HG03135 (cell line): ENCODE measurements at regions not wholly inside any gene's neighbourhood (a gene's known extent, or its start where the extent isn't known, plus 50 kb on each side); places are given as distances from the start of the nearest gene placed in this dataset.
A peak's percentile ranks its signal among the peaks of the same experiment; 100 is the strongest.

ENCODE experiments used
- ATAC-seq: cut with Tn5 transposase; IDR thresholded peaks from one replicate; pipeline ENCODE4 v1.9.1; 2021; ENCODE audit warnings: mild to moderate bottlenecking, moderate library complexity; ENCODE audit not compliant: unreplicated experiment

DNA sequence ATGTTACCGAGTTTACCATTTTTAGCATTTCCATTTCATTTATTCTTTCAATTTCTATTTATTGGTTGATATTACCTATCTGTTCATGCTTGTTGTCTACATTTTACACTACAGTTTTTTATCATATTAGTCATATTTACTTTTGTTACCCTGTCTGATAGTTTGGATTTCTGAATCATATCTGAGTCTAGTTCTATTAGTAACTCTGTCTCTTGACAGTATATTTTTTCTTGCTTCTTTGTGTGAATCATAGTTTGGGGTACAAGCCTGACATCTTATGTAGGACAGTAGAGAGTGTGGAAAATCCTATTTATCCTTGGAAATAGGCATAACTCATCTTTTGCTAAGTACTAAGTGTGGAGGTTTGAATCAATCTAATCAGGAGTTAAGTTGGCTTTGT lies 263.9 kb upstream of the SESN3 start:
- ATAC-seq = no peak

DNA sequence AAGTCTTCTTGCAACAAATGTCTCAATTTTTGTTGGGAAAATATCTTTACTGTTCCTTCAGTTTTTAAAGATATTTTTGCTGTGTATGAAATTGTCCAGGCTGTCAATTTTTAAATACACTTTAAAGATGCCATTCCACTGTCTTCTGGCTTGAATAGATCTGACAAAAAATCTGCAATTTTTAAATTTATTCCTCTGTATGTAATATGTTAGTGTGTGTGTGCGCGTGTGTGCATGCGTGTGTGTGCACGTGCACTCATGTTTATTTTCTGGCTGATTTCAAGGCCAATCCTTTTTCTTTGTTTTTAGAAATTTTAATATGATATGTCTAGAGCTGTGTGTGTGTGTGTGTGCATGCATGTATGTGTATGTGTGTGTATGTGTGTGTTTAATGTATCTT lies 263.2 kb upstream of the SESN3 start:
- no peak for ATAC-seq

DNA sequence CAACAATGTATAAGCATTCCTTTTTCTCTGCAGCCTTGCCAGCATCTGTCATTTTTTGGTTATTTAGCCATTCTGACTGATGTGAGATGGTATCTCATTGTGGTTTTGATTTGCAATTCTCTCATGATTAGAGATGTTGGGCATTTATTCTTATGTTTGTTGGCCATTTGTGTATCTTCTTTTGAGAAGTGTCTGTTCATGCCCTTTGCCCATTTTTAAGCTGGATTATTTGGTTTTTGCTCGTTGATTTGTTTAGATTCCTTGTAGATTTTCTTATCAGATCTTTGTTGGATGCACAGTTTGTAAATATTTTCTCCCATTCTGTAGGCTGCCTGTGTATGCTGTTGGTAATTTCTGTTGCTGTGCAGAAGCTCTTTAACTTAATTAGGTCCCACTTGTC lies 259.6 kb upstream of the SESN3 start:
- ATAC-seq = no peak

DNA sequence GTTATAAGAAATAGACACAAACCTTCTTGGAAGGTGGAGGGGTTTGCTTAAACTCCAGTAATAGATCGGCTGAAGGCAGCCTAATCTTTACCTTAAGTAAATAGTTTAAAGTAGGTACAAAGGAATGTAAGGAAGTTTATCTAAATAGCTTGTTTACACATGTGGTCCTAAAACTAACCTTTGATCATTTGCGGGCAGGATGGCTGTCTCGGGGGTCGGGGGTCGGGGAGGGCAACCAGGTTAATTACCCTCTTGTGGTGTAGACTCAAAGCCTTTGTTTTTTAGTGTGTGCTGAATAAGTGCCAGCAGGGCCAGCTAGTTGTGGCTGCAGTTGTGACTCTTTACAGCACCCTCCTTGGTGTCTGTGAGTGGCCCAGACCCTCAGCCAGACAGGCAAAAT lies 256.9 kb upstream of the SESN3 start:
- no peak for ATAC-seq

DNA sequence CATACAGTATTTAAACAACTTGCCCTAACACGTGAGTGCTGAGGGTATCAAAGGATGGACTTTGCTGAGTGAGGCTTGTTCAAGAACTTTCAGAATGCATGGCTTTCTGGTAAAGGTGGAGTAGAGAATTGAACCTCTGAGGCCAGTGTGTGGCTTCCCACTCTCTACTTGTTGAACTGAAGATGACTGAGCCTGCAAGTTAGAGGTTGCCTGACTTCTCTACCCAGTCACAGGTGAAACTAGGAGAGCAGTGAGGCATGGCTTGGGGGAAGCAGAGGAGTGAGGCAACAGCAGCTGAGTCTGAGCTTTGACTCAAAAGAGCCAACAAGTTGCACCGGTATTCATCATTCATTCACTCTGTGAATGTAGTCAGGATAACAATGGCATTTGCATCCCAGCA lies 256.4 kb upstream of the SESN3 start:
- ATAC-seq = peak; percentile 100

DNA sequence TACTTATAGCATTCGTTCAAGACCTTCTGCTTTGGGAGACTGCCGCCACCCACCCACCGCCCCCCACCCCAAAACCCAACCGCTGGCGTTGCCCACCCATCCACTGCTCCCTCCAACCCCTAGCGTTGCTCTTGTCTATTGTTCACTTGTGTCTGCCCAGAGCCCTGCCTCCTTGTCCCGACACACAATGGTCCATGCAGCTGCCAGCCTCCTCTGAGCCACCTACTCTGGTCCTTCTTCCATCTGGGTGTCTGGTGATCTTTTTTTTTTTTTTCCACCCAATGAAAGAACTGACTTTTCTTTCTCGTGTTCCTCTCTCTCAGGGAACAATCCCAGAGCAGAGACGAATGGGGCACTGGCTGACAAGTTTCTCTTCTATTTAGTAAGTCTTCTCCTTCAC lies 256.0 kb upstream of the SESN3 start:
- ATAC-seq = no peak

DNA sequence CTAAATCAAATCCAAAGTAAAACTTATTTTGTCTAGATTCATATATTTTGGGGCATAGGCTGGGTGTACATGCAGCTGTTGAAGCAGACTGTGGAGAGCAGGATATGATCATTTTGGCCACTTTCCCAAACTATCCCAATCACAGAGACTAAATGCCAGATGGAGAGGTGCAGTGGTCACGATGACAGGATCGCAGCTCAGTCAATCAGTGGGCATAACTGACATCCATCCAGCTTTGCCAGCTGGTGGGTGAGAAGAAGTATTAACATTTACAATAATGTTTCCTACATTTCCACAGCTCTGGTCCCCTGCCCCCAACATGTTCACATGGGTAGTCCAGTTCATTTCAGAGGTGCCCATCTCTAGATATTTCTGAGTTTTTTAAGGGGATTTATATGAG lies 255.5 kb upstream of the SESN3 start:
- ATAC-seq = no peak

DNA sequence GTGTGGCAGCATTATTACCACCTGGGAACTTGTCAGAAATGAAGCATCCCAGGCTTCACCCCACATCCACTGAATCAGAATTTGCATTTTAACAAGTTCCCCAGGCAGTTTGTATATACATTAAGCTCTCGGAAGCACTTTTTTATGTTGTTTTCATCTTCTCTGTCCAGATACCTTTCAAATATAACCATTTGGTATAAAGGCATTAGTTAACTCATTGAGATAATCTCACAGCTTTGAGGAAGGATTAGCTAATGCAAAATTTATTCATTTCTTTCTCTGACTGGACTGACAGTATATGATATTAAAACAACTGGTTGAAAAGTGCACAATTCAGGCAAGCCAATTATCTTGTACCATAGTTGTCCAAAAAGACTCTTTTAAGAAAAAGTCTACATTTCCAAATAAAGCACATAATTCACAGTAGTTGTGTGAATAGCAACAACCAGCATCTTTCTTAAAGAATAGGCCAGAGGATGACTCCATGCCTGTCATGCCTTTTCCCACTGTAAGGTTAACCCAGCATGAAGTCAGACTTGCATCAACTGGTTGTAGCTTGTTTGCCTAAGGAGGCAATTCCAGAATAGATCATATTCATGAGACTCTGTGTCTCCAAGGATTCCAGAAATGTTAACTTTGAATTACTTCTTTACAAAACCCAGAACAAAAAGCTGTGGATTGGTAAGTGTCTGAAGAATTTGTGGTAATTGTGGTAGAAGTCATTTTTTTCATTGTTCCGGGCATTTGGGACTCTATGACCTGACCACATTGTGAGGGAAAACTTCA lies 254.3 kb upstream of the SESN3 start:
- no peak for ATAC-seq

DNA sequence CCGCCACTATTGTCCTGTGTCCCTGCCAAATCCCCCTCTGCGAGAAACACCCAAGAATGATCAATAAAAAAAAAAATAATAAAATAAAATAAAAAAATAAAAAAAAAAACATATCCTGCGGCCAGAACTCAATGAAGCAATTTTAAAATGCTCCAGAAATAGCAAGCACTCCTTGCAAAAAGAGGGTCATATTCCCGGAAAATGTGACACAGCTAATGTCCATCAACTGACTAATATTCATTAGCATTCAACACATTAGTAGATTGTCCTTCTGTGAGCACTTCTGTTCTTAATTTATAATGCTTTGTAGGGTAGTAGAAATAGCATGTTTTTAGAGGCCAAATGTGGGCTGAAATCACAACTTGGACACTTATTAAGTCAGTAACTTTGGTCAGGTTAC lies 252.3 kb upstream of the SESN3 start:
- ATAC-seq = no peak

DNA sequence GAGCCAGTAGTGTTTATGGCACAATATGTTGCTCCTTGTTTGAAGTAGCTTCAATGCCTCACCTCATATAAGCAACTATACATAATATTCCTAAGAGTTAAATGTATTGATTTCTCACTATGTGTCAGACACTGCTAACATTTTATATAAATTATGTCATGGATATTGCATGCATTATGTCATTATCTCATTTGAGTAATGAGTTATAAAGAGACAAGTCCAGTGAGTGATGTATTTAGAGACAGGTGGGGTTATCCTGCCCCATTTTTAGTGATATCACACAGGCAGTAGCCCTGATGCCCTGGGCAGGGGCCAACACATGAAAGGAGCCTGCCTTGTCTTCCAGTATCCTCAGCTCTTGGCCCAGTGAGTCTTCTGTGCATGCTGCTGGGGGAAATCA lies 247.0 kb upstream of the SESN3 start:
- no peak for ATAC-seq

DNA sequence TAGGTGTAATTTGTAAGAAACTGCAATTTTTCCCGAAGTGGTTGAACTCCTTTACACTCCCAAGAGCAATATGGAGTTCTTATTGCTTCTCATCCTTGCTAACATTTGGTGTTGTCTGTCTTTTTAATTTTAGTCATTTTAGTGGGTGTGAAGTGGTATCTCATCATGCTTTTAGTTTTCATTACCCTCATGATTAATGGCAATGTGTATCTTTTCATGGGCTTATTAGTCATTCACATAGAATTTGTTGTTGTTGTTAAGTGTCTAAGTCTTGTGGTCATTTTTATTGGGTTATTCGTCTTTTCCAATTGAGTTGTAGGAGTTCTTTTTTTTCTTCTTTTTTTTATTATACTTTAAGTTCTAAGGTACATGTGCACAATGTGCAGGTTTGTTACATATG lies 238.3 kb upstream of the SESN3 start:
- no peak for ATAC-seq

DNA sequence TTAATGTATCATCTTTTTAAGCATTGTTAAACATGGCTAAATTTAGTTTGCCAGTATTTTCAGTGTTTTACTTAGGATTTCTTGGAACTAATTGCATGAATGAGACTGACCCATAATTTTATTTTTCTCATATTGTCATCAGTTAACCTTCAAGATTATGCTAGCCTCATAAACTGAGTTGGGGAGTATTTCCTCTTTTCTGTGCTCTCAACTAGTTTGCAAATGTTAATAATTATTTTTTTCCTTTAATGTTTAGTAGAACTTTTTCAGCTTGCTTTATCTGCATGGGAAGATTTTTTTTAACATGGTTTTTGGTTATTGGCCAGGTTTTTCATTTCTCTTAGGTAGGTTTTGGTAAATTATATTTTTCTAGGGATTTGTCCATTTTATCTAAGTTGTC lies 235.4 kb upstream of the SESN3 start:
- ATAC-seq = no peak

DNA sequence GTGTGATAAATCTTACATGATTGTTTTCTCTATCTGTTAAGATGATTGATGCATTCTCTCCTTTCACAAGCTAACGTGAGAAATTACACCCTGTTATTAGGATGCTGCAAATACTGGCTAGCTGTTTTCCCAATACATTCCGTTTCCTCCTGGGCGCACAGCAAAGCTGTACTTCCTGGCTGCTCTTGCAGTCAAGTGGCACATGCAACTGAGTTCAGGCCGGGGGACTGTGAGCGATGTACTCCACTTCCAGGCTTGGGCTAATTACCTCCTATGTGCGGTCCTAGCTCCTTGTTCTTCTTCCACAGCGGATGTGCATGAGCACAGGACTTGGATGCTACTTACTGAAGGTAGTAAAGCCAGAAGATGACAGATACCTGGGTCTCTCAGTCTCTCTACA lies 234.9 kb upstream of the SESN3 start:
- ATAC-seq = no peak

DNA sequence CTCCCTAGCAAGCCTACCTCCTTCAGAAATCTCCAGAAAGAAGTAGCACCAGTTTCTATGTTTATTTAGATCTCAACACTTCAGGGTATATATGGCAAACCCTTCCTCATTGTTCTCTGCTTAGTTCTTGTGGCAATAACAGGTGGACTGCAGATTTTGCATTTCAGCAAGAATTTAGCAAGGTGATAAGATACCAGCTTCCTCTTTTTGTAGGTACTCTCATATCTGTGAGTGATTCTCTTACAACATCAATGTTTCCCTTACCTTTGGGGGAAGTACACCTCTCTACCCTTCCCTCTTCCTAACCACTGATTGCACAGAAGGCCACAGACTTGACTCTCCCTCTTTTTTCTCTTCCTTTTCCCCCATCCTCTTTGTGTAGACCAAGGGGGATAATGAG lies 230.9 kb upstream of the SESN3 start:
- no peak for ATAC-seq

DNA sequence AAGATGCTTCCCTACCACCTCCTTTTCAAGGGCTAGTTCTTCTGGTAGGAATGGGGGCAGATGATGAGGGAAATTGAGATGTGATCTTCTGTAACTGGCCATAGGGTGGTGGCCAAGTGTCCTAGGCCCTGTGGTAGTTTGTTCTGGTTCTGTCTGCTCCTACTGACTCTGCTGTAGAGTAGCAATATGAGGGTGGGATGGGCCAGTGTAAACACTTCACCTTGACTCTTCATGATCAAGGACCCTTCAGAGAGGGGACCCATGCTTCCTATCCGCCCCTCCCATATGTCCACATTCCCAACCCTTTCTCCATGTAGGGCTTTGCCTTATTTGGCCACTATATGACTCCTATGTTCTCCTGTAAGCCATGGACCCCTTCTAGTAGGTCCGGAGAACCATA lies 230.3 kb upstream of the SESN3 start:
- no peak for ATAC-seq

DNA sequence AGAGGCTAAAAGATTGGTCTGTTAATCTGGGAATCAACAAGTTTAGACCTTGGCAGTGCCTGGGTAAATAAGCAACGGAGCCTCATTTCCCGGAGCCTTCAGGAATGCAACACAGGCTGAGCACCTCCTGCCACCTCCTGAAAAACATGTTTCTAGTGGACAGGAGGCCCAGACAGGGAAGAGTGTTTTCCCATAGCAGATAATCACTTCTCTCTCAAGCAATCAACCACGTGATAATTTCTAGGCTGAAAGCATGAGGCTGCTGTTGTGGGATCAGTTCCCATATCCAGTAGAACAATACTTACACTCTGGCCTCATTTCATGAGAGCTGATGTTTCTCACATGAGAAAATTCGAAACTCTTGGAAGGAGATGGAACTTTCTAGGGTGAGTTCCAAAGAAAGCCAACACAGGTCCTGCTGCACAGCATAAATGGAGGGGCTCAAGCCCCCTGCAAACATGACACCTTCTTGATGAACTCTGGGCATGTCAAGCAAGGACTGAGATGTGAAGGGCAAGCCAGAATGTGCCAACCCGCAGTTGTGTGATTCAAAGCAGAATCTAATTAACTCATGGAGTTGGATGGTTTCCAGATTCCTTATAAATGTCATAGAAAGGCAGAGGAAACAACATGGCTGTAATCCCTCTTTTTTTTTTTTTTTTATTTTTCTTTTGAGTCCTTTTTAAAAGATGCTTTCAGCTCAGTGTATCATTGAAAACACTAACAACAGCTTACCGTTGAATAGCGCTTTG lies 228.5 kb upstream of the SESN3 start:
- no peak for ATAC-seq

DNA sequence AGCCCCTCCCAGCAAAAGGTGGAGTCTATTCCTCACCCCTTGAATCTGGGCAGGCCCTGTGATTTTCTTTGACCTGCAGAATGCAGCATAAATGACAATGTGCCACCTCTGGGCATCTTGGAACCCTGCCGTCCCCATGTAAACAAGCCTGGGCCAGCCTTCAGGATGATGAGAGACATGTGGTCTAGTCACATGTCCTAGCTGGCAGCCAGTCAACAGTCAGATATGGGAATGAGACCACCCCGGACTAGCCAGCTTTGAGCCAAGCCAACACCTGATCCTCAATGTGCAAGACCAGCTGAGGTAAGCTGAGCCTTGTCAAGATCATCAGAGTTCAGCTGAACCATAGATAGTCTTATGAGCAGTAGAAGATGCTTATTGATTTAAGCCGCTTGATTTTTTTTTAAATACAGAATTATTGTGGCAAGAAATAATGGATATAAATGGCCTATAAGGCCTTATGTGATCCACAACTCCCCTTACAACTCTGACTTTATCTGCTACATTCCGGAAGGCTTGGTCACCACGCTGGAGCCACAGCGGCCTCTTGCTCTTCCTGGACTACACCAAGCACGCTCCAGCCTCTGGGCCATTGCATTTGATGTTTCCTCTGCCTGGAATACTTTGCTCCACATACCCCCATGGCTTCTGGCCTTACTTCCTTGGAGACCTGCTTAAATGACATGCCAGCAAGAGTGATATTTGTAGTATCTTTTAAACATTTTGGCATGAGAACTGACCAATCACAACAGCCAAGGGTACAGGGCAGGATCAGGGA lies 225.9 kb upstream of the SESN3 start:
- ATAC-seq = no peak

DNA sequence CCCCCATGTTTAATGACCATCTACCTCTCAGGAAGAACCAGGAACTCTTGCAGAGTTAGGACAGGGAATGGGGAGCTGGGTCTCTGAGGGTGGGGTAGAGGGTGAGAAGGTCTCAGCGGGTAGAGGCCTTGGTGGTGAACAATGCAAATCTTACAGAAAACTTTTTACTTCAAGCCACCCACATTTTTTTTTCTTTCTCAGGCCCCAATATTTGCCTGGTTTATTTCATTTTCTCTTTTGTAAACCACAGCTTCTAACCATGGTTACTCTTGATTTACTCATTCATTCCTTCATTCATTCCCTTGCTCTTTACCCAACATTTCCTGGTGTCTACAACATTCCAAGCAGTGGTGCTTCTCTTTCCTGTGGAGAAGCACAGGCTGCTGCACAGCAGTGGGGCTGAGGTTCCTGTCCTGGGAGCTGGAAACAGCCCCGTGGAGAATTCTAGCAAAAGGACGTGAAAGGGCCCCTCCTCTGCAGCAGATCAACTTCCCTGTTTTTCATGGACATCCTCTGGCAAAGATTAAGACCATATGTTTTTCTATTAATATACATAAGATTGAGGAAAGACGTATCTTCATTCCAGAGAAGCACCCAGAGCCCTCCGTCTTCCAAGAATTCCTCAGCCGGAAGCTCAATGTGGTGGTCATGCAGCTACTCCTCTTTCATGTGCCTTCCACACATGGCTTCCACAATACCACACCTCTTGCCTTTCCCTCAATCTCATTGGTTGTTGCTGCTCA lies 224.4 kb upstream of the SESN3 start:
- ATAC-seq = no peak

DNA sequence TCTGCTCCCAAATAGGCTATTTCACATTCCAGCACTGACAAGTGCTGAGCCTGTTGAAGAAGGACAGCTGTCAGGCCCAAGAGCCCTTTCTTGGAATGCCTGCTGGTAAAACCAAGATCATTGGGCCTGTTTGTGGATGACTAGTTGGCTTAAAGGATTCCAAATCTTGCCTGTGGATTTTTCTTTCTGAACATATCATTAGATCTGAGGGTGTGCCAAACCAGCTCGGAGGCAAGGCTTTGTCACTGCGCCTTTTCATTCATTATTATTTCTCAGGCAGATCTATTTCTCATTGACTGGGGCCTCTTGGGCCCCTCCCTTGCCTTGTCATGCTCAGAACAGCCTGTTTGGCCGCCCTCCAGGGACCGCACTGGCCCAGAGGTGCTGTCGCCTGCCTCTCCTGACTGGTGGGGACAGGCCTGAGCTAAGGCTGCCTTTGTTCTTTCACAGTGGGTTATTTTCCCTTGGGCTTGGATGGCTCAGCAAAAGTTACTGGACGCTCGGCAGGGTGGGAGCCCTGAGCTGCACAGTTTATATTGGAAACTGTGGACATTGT lies 222.7 kb upstream of the SESN3 start:
- no peak for ATAC-seq

DNA sequence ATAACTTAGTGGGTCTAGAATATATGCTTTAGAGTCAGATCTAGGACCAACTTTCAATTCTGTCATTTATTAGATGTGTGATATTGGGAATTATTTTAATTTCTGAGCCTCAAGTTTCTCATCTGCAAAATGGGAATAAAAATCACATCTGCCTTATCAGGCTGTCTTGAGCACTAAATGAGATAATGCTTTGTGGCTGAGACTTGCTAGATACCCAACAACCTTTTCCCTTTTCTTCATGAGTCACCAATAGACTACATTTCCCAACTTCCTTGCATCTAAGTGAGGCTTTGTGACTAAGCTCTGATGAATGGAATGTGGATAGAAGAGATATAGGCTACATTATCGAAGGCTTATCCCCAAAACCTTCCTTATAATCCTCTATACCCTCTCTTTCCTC lies 220.7 kb upstream of the SESN3 start:
- no peak for ATAC-seq

DNA sequence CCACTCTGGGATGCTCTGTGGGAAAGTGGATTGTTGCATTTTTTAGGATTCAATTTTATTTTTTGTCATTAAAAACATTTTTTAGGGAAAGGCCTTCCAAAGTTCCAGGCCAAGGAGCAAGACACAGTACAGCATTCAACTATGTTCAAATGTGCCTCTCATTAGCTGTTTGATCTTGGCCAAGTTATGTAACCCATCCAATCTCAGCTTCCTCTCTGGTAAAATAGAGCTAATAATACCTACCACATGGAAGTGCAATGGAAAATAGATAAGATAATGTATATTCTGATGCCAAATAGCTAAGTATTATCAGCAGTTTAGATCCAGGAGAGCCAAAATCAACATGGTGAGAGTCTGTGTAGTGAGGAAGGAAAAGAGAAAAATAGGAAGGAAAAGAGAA lies 220.3 kb upstream of the SESN3 start:
- ATAC-seq = no peak
